BJ (cell line): ENCODE measurements at regions not wholly inside any gene's neighbourhood (a gene's known extent, or its start where the extent isn't known, plus 50 kb on each side); places are given as distances from the start of the nearest gene placed in this dataset.

ENCODE experiments used
- CTCF ChIA-PET: fragments of 350-600 bp; formaldehyde crosslinking; extraction: SDS; loops from one replicate; lab custom pipeline; 2021; ENCODE audit warnings: antibody characterized with exemption, inconsistent platforms; lab: Yijun Ruan, JAX
- POLR2A ChIA-PET: fragments of 300-600 bp; sonication (Branson Sonifier 250); formaldehyde crosslinking; extraction: SDS; loops from one replicate; lab custom pipeline; 2021; ENCODE audit warnings: antibody characterized with exemption; lab: Charles Lee
- DNase-seq: peaks from one replicate; pipeline ENCODE4 v3.0.0-alpha.2; 2011; ENCODE audit warnings: low read depth
- H3K27me3 ChIP-seq: 2 replicates; pipeline ENCODE4 v1.6.0; 2011; ENCODE audit warnings: low read length; ENCODE audit not compliant: control insufficient read depth, insufficient read depth
- H3K36me3 ChIP-seq: 2 replicates; pipeline ENCODE4 v1.5.1; 2011; ENCODE audit warnings: low read length; ENCODE audit not compliant: control insufficient read depth, insufficient read depth
- H3K4me3 ChIP-seq: 2 replicates; pipeline ENCODE4 v1.5.1; 2011; ENCODE audit warnings: low read depth, mild to moderate bottlenecking, control low read depth, low read length
- CTCF ChIP-seq: IDR thresholded peaks from 2 replicates; pipeline ENCODE4 v1.5.1; 2011; ENCODE audit warnings: low read depth, mild to moderate bottlenecking, control low read depth, inconsistent platforms, low read length, moderate library complexity; ENCODE audit not compliant: insufficient read depth

- no peak for DNase-seq
- ChIA-PET POLR2A (no interaction called here), CTCF (no interaction called here)
- Histone ChIP-seq H3K36me3 (no peaks in the 10 kb centered on the region), H3K4me3 (no peak overlapping the region), H3K27me3 (no peaks in the 10 kb centered on the region)
- no peak for TF ChIP-seq CTCF
These were observed 541.2 kb upstream of the POU3F3 start for GRCh38 chr2:104312684-104313083.

DNA sequence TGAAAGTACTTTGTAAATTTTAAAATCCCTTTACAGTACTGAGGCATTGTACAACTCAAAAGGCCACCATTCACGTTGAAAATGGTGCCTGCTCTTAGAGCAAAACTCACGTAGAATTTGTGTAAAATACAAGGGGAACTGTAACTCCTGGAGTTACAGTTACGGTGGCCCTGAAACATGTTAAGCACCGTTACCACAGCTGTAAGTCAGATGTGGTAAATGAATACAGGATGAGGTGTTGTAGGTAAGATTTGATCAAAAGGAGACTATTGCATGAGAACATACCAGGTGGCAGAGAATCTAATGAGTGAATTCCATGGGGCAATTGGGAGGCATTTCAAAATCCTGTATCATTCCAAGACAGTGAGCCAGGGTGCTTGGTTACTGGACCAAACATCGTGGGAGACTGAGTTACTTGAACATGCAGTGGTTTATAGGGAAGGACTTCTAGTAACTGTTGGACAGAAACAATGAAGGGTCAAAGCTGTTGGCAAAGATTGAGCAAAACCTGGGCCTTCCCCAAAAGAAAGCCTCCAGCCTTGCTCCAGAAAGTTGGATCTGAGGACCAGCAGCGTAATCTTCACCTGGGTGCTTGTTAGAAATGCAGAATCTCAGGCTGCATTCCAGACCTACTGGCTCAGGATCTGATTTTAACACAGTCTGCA, 535.8 kb upstream of the POU3F3 start:
- no peak for TF ChIP-seq CTCF
- CTCF ChIA-PET: no interaction called here
- POLR2A ChIA-PET: no interaction called here
- Histone ChIP-seq H3K36me3 (no peaks in the 10 kb centered on the region), H3K27me3 (no peaks in the 10 kb centered on the region), H3K4me3 (no peak overlapping the region)
- DNase-seq: no peak

DNA sequence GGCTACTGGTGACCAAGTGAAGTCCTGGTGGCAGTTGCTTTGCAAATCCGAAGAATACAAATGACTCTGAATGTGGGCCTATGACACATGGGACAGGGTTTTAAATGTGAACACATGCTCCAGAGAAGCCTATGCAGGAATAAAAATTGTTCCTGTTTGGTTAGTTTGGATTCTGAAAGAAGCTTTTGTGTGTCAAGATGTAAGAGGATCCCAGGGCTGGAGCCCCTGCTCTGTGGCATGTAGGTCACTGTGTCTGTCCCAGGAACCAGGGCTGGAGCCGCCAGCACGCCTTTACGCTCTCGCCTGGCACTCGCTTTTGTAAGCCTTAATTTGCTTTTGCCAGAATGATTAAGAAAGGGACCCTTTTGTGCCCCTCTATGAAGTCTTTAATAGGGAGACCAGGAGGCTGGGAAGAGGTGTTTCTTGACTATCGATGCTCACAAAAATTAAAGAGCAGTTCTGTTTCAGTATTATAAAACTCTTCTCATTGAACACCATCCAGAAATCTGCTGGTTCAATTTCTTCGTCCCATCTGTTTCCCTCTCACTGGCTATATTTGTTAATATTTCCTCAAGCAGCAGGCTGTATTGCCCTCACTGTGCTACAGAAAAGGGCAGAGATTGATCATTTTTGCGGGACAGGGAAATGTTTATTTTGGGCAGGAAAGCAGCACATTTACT, 532.7 kb upstream of the POU3F3 start:
- DNase-seq: no peak
- no peak overlapping the region for H3K4me3 ChIP-seq
- H3K36me3 ChIP-seq: no peaks in the 10 kb centered on the region
- POLR2A ChIA-PET: no interaction called here
- no peak for TF ChIP-seq CTCF
- no peaks in the 10 kb centered on the region for H3K27me3 ChIP-seq
- CTCF ChIA-PET: no interaction called here

DNA sequence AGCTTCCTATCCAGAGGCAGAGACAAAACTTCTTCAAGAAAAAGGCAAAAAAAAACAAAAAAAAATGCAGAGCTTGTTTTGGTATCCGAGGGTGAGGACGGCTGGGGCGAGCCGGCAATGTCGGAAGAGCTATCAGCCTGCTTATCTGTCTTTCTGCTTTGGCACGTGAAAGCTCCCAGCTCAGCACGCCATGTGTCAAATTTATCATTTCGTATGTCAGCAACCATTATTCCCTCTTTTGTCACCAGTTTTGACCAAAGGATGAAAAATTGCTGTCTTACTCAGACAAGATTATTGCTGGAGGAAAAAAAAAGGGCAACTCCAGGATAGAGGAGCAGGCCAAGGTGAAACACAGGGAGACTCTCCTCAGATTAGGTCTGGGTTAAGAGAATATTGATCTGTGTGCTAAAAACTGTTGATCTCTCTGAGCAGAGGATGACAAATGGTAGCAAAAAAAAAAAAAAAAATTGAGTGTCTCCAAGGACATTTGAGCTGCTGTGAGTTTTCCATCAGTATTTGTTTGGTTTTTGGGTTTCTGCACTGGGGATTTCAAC, 532.0 kb upstream of the POU3F3 start:
- ChIA-PET POLR2A (no interaction called here), CTCF (no interaction called here)
- Histone ChIP-seq H3K36me3 (no peaks in the 10 kb centered on the region), H3K4me3 (no peak overlapping the region), H3K27me3 (no peaks in the 10 kb centered on the region)
- no peak for TF ChIP-seq CTCF
- no peak for DNase-seq

DNA sequence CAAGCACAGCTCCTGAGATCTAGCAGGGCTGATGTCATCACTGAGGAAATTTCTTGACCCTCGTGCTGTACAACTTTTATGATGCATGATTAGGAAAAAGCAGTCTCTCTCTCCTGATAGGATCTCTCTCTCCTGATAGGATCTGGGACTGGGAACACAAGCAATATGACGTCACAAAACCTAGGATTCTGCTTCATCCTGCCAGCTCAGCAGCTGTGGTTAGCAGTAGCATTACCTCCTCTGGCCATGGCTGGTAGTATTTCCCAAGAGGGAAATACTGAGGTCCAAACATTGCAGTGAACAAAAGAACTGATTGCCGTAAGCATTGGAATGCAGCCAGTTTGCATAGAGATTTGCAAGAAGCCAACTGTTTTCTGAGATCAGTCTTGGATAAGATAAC, 521.2 kb upstream of the POU3F3 start:
- no peaks in the 10 kb centered on the region for H3K27me3 ChIP-seq
- ChIA-PET CTCF (no interaction called here), POLR2A (no interaction called here)
- no peak for TF ChIP-seq CTCF
- H3K4me3 ChIP-seq: no peak overlapping the region
- H3K36me3 ChIP-seq: no peaks in the 10 kb centered on the region
- DNase-seq: no peak
